Loucy (cell line): ENCODE measurements at regions not wholly inside any gene's neighbourhood (a gene's known extent, or its start where the extent isn't known, plus 50 kb on each side); places are given as distances from the start of the nearest gene placed in this dataset.
"Not testable (repeated sequence)": the region's sequence is repeated elsewhere in the genome, so short reads cannot be mapped to it uniquely, and the experiment has no call there.

Experiments
- H2AFZ ChIP-seq: fragments of 200-600 bp; sonication (generic); 2 replicates; pipeline ENCODE4 v1.6.0; 2016; ENCODE audit warnings: antibody characterized with exemption, mild to moderate bottlenecking, low read length, moderate library complexity
- H3F3A ChIP-seq: fragments of 200-600 bp; 2 replicates; pipeline ENCODE4 v1.6.0; 2016; ENCODE audit warnings: antibody characterized with exemption, low read depth, mild to moderate bottlenecking
- H3K27me3 ChIP-seq: fragments of 200-600 bp; sonication (generic); 2 replicates; pipeline ENCODE4 v1.6.1; 2014; ENCODE audit warnings: low read length, mild to moderate bottlenecking; ENCODE audit not compliant: insufficient read depth, poor library complexity, severe bottlenecking
- H3K36me3 ChIP-seq: fragments of 200-600 bp; sonication (generic); 2 replicates; pipeline ENCODE4 v1.6.1; 2016; ENCODE audit warnings: low read length; ENCODE audit not compliant: insufficient read depth
- H3K4me1 ChIP-seq: fragments of 200-600 bp; sonication (generic); 2 replicates; pipeline ENCODE4 v1.5.1; 2014; ENCODE audit warnings: low read length, mild to moderate bottlenecking; ENCODE audit not compliant: insufficient read depth, poor library complexity, severe bottlenecking
- H3K4me2 ChIP-seq: fragments of 200-600 bp; sonication (generic); 2 replicates; pipeline ENCODE4 v1.6.0; 2014; ENCODE audit warnings: antibody characterized with exemption, low read length, low read depth, mild to moderate bottlenecking; ENCODE audit not compliant: poor library complexity, severe bottlenecking
- H3K4me3 ChIP-seq: fragments of 200-600 bp; sonication (generic); 2 replicates; pipeline ENCODE4 v1.5.1; 2014; ENCODE audit warnings: low read length, mild to moderate bottlenecking, mixed read lengths; ENCODE audit not compliant: poor library complexity, severe bottlenecking
- H3K79me2 ChIP-seq: fragments of 200-600 bp; sonication (generic); 2 replicates; pipeline ENCODE4 v1.6.1; 2014; ENCODE audit warnings: low read length; ENCODE audit not compliant: insufficient read depth
- H3K9ac ChIP-seq: fragments of 200-600 bp; sonication (generic); 2 replicates; pipeline ENCODE4 v1.6.0; 2014; ENCODE audit warnings: mild to moderate bottlenecking, low read depth, low read length, moderate library complexity; ENCODE audit not compliant: poor library complexity, severe bottlenecking
- H3K9me2 ChIP-seq: fragments of 200-600 bp; sonication (generic); replicated peaks from 2 replicates; pipeline ENCODE4 v1.6.1; 2016; ENCODE audit warnings: low read depth, low read length, mixed read lengths
- H3K9me3 ChIP-seq: fragments of 200-600 bp; sonication (generic); 2 replicates; pipeline ENCODE4 v1.6.1; 2014; ENCODE audit warnings: mild to moderate bottlenecking, antibody characterized with exemption, low read length, low read depth; ENCODE audit not compliant: insufficient read depth
- H4K20me1 ChIP-seq: fragments of 200-600 bp; sonication (generic); 2 replicates; pipeline ENCODE4 v1.6.0; 2014; ENCODE audit warnings: antibody characterized with exemption, low read length, mild to moderate bottlenecking; ENCODE audit not compliant: insufficient read depth, poor library complexity, severe bottlenecking
- CTCF ChIP-seq: fragments of 200-600 bp; sonication (generic); conservative IDR thresholded peaks from 2 replicates; pipeline ENCODE4 v1.5.1; 2014; ENCODE audit warnings: mild to moderate bottlenecking, antibody characterized with exemption, low read length
- EZH2phosphoT487 ChIP-seq: fragments of 200-600 bp; IDR thresholded peaks from 2 replicates; pipeline ENCODE4 v1.6.1; 2018; ENCODE audit warnings: antibody characterized with exemption, mild to moderate bottlenecking, moderate library complexity, borderline replicate concordance

GRCh38 chr3:163362151-163362550, 1716.1 kb downstream of the SI start:
- Histone ChIP-seq H3K9me2 (no peaks in the 10 kb centered on the region), H3K4me1 (no peaks in the 10 kb centered on the region), H3K4me3 (no peak overlapping the region), H2AFZ (no peak overlapping the region), H3K36me3 (no peaks in the 10 kb centered on the region), H3K4me2 (no peak overlapping the region), H3K27me3 (no peaks in the 10 kb centered on the region), H3K9me3 (no peaks in the 10 kb centered on the region), H3K9ac (no peak overlapping the region), H3K79me2 (no peaks in the 10 kb centered on the region), H4K20me1 (no peaks in the 10 kb centered on the region), H3F3A (no peaks in the 10 kb centered on the region)
- no peak for TF ChIP-seq CTCF
- TF ChIP-seq EZH2phosphoT487, result no peak

DNA sequence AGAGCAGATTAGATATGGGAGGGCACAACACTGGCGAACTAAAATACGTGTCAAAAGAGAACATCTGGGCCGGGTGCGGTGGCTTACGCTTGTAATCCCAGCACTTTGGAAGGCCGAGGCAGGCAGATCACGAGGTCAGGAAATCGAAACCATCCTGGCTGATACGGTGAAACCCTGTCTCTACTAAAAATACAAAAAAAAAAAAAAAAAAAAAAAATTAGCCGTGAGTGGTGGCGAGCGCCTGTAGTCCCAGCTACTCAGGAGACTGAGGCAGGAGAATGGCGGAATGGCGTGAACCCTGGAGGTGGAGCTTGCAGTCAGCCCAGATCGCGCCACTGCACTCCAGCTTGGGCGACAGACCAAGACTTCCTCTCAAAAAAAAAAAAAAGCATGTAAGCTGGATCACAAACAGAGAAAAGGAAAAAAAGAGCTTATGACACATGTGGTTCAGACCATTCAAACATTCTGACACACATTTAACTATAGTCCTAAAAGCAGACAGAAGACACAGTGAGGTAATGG, 1716.9 kb downstream of the SI start:
- not testable (repeated sequence) for H3K4me1 ChIP-seq, H3K4me2 ChIP-seq, H3K4me3 ChIP-seq, H3K27me3 ChIP-seq, H3K9me3 ChIP-seq, H3K9me2 ChIP-seq, H3K79me2 ChIP-seq, H2AFZ ChIP-seq, H3F3A ChIP-seq, H4K20me1 ChIP-seq, H3K36me3 ChIP-seq, H3K9ac ChIP-seq

DNA sequence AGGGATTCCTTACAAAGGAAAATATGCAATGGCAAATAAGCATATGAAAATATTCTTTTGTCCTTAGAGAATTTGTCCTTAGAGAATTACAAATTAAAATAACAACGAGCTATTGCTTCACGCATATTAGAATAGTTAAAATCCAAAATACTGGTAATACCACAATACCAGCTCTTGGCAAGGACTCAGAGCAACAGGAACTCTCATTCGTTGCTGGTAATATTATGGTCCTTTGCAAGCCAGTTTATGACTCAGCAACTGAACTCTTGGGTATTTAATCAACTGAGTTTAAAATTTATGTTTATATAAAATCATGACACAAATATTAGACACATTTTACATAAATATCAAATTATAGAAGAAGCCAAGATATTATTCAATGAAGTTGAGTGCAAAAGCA, 1730.4 kb downstream of the SI start:
- H3F3A ChIP-seq, result no peaks in the 10 kb centered on the region
- H3K9me2 ChIP-seq, result no peaks in the 10 kb centered on the region
- H3K4me2 ChIP-seq, result no peak overlapping the region
- no peaks in the 10 kb centered on the region for H3K4me1 ChIP-seq
- H3K36me3 ChIP-seq, result no peaks in the 10 kb centered on the region
- no peak overlapping the region for H3K4me3 ChIP-seq
- H3K9ac ChIP-seq, result no peak overlapping the region
- no peak overlapping the region for H2AFZ ChIP-seq
- no peaks in the 10 kb centered on the region for H4K20me1 ChIP-seq
- no peaks in the 10 kb centered on the region for H3K79me2 ChIP-seq
- TF ChIP-seq EZH2phosphoT487 (no peak), CTCF (no peak)
- H3K27me3 ChIP-seq, result no peaks in the 10 kb centered on the region
- H3K9me3 ChIP-seq, result no peaks in the 10 kb centered on the region

- Histone ChIP-seq H3K9ac (no peak overlapping the region), H3K79me2 (no peaks in the 10 kb centered on the region), H3K4me1 (no peaks in the 10 kb centered on the region), H3K27me3 (no peaks in the 10 kb centered on the region), H3K9me2 (no peaks in the 10 kb centered on the region), H2AFZ (no peak overlapping the region), H3K4me3 (no peak overlapping the region), H3K36me3 (no peaks in the 10 kb centered on the region), H3K4me2 (no peak overlapping the region), H3K9me3 (no peaks in the 10 kb centered on the region; the same call in 1 of the 2 replicates), H3F3A (no peaks in the 10 kb centered on the region), H4K20me1 (no peaks in the 10 kb centered on the region)
- no peak for TF ChIP-seq CTCF
- no peak for TF ChIP-seq EZH2phosphoT487
Measured at GRCh38 chr3:163335429-163335828, 1742.9 kb downstream of the SI start.
